Stimulated activated CD8-positive, alpha-beta memory T cell treated with anti-CD3 and anti-CD28 coated beads, Interleukin-2, amount 100 ng/mL, for 1 hour (primary cell): ENCODE measurements at regions not wholly inside any gene's neighbourhood (a gene's known extent, or its start where the extent isn't known, plus 50 kb on each side); places are given as distances from the start of the nearest gene placed in this dataset.

Experiments
- DNase-seq, 2 donors: peaks; one replicate each; pipeline ENCODE4 v3.0.0-alpha.2; 2020; ENCODE audit warnings: low read depth in 2 of 2

- DNase-seq = no peak
These were observed 932.2 kb downstream of the TBC1D22A start for GRCh38 chr22:47694536-47695130.

GRCh38 chr22:47693606-47694005 is 931.2 kb downstream of the TBC1D22A start:
- no peak for DNase-seq

- no peak for DNase-seq
These were observed 930.4 kb downstream of the TBC1D22A start for GRCh38 chr22:47692811-47693210.

- no peak for DNase-seq
These were observed 928.9 kb downstream of the TBC1D22A start for GRCh38 chr22:47691152-47691895.

GRCh38 chr22:47690586-47690985 is 928.1 kb downstream of the TBC1D22A start:
- no peak for DNase-seq

GRCh38 chr22:47690166-47690565 is 927.7 kb downstream of the TBC1D22A start:
- DNase-seq = no peak

GRCh38 chr22:47687776-47688175 is 925.3 kb downstream of the TBC1D22A start:
- DNase-seq = no peak

- DNase-seq = no peak
These were observed 924.9 kb downstream of the TBC1D22A start for GRCh38 chr22:47687346-47687655.

- DNase-seq = no peak
These were observed 924.3 kb downstream of the TBC1D22A start for GRCh38 chr22:47686594-47687345.

GRCh38 chr22:47681411-47682165 is 919.1 kb downstream of the TBC1D22A start:
- DNase-seq = no peak

GRCh38 chr22:47678636-47679287 is 916.3 kb downstream of the TBC1D22A start:
- DNase-seq = no peak

GRCh38 chr22:47678048-47678447 is 915.6 kb downstream of the TBC1D22A start:
- DNase-seq = no peak

GRCh38 chr22:47676685-47677084 is 914.2 kb downstream of the TBC1D22A start:
- DNase-seq = no peak

GRCh38 chr22:47674600-47674999 is 912.1 kb downstream of the TBC1D22A start:
- DNase-seq = no peak

GRCh38 chr22:47673557-47673956 is 911.1 kb downstream of the TBC1D22A start:
- DNase-seq = no peak

GRCh38 chr22:47672526-47672925 is 910.1 kb downstream of the TBC1D22A start:
- DNase-seq = no peak

GRCh38 chr22:47665151-47665550 is 902.7 kb downstream of the TBC1D22A start:
- DNase-seq = no peak

- DNase-seq = no peak
These were observed 901.5 kb downstream of the TBC1D22A start for GRCh38 chr22:47663615-47664605.

- no peak for DNase-seq
These were observed 897.2 kb downstream of the TBC1D22A start for GRCh38 chr22:47659467-47660223.

GRCh38 chr22:47658182-47658581 is 895.7 kb downstream of the TBC1D22A start:
- no peak for DNase-seq
